ENCODE measurements at regions not wholly inside any gene's neighbourhood (a gene's known extent, or its start where the extent isn't known, plus 50 kb on each side); places are given as distances from the start of the nearest gene placed in this dataset.
"Not testable (repeated sequence)": the region's sequence is repeated elsewhere in the genome, so short reads cannot be mapped to it uniquely, and the experiment has no call there.

- no peak overlapping the region for H3K27ac Mint-ChIP-seq (ENCODE audit: unreplicated experiment)
- no peak for TF ChIP-seq CTCF (IDR thresholded peaks at IDR 0.05; ENCODE audit: partially characterized antibody, unreplicated experiment)
- H3K36me3 Mint-ChIP-seq (ENCODE audit: unreplicated experiment), result no peaks in the 10 kb centered on the region
- no peak for DNase-seq
- H3K4me1 Mint-ChIP-seq (ENCODE audit: low read depth, unreplicated experiment), result peaks cover 3% of the 10 kb centered on the region
- H3K4me3 Mint-ChIP-seq (ENCODE audit: unreplicated experiment), result no peak overlapping the region
- H3K27me3 Mint-ChIP-seq (ENCODE audit: unreplicated experiment), result no peaks in the 10 kb centered on the region
- no peaks in the 10 kb centered on the region for H3K9me3 Mint-ChIP-seq (ENCODE audit: unreplicated experiment)
Measured at GRCh38 chr3:104436506-104436905, 930.2 kb upstream of the ALCAM start.

- Mint-ChIP-seq H3K4me1 (ENCODE audit: low read depth, unreplicated experiment) (peaks cover 3% of the 10 kb centered on the region), H3K9me3 (ENCODE audit: unreplicated experiment) (no peaks in the 10 kb centered on the region), H3K36me3 (ENCODE audit: unreplicated experiment) (no peaks in the 10 kb centered on the region), H3K4me3 (ENCODE audit: unreplicated experiment) (no peak overlapping the region), H3K27ac (ENCODE audit: unreplicated experiment) (no peak overlapping the region), H3K27me3 (ENCODE audit: unreplicated experiment) (no peaks in the 10 kb centered on the region)
- DNase-seq, result no peak
- TF ChIP-seq CTCF (IDR thresholded peaks at IDR 0.05; ENCODE audit: partially characterized antibody, unreplicated experiment), result no peak
Measured at GRCh38 chr3:104437131-104437750, 929.5 kb upstream of the ALCAM start.

- H3K27me3 Mint-ChIP-seq (ENCODE audit: unreplicated experiment), result no peaks in the 10 kb centered on the region
- H3K9me3 Mint-ChIP-seq (ENCODE audit: unreplicated experiment), result no peaks in the 10 kb centered on the region
- TF ChIP-seq CTCF (IDR thresholded peaks at IDR 0.05; ENCODE audit: partially characterized antibody, unreplicated experiment), result no peak
- H3K27ac Mint-ChIP-seq (ENCODE audit: unreplicated experiment), result no peak overlapping the region
- H3K4me1 Mint-ChIP-seq (ENCODE audit: low read depth, unreplicated experiment), result peaks cover 3% of the 10 kb centered on the region
- DNase-seq, result no peak
- H3K36me3 Mint-ChIP-seq (ENCODE audit: unreplicated experiment), result no peaks in the 10 kb centered on the region
- no peak overlapping the region for H3K4me3 Mint-ChIP-seq (ENCODE audit: unreplicated experiment)
Measured at GRCh38 chr3:104437891-104438290, 928.8 kb upstream of the ALCAM start.

GRCh38 chr3:104438706-104439105, 928.0 kb upstream of the ALCAM start:
- H3K4me1 Mint-ChIP-seq (ENCODE audit: low read depth, unreplicated experiment), result peaks cover 3% of the 10 kb centered on the region
- H3K9me3 Mint-ChIP-seq (ENCODE audit: unreplicated experiment), result no peaks in the 10 kb centered on the region
- H3K36me3 Mint-ChIP-seq (ENCODE audit: unreplicated experiment), result peaks cover 1% of the 10 kb centered on the region

GRCh38 chr3:104445252-104445919, 921.3 kb upstream of the ALCAM start:
- H3K9me3 Mint-ChIP-seq (ENCODE audit: unreplicated experiment); H3K27ac Mint-ChIP-seq (ENCODE audit: unreplicated experiment); H3K27me3 Mint-ChIP-seq (ENCODE audit: unreplicated experiment); H3K4me3 Mint-ChIP-seq (ENCODE audit: unreplicated experiment); H3K4me1 Mint-ChIP-seq (ENCODE audit: low read depth, unreplicated experiment); H3K36me3 Mint-ChIP-seq (ENCODE audit: unreplicated experiment); DNase-seq: not testable (repeated sequence)

More at GRCh38 chr3:104438706-104439105, 928.0 kb upstream of the ALCAM start:
- Mint-ChIP-seq H3K27ac (ENCODE audit: unreplicated experiment) (no peak overlapping the region), H3K27me3 (ENCODE audit: unreplicated experiment) (no peaks in the 10 kb centered on the region), H3K4me3 (ENCODE audit: unreplicated experiment) (no peak overlapping the region)
- TF ChIP-seq CTCF (IDR thresholded peaks at IDR 0.05; ENCODE audit: partially characterized antibody, unreplicated experiment), result no peak
- DNase-seq, result no peak
